ENCODE measurements at regions not wholly inside any gene's neighbourhood (a gene's known extent, or its start where the extent isn't known, plus 50 kb on each side); places are given as distances from the start of the nearest gene placed in this dataset.
"Not testable (repeated sequence)": the region's sequence is repeated elsewhere in the genome, so short reads cannot be mapped to it uniquely, and the experiment has no call there.

DNA sequence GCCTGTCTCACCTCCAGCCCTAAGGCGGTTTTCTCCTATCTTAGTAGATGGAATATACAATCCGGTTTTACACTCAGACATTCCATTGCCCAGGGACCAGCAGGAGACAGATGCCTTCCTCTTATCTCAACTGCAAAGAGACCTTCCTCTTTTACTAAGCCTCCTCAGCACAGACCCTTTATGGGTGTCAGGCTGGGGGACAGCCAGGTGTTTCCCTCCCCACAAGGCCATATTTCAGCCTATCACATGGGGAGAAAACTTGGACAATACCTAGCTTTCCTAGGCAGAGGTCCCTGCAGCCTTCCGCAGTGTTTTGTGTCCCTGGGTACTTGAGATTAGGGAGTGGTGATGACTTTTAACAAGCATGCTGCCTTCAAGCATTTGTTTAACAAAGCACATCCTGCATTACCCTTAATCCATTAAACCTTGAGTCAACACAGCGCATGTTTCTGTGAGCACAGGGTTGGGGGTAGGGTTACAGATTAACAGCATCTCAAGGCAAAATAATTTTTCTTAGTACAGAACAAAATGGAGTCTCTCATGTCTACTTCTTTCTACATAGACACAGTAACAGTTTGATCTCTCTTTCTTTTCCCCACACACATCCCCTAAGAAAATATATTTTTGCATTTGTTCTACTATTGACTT lies 876.2 kb downstream of the ANKRD7 start:
- peaks cover 41% of the 10 kb centered on the region for H3K4me1 ChIP-seq (ENCODE audit: insufficient read depth)
- not testable (repeated sequence) for ATAC-seq; H3K36me3 ChIP-seq (ENCODE audit: insufficient read depth); H4K20me1 ChIP-seq (replicated peaks; ENCODE audit: insufficient read depth); H3K27me3 ChIP-seq (ENCODE audit: insufficient read depth); H3K9me2 ChIP-seq (ENCODE audit: insufficient read depth); H3K79me2 ChIP-seq (replicated peaks; ENCODE audit: insufficient read depth); H3K4me3 Mint-ChIP-seq; H2AFZ ChIP-seq; H3K27me3 Mint-ChIP-seq (ENCODE audit: insufficient read depth, low read depth, poor library complexity); H3F3A ChIP-seq (replicated peaks; ENCODE audit: low read depth)
- DNase-seq (ENCODE audit: low spot score): peak; percentile 66
- peak overlapping the region; percentile 66 for H3K27ac Mint-ChIP-seq
- H3K9me3 Mint-ChIP-seq: peaks cover 15% of the 10 kb centered on the region
- H3K4me1 Mint-ChIP-seq: peaks cover 44% of the 10 kb centered on the region
- H3K36me3 Mint-ChIP-seq (ENCODE audit: low read depth): peaks cover 21% of the 10 kb centered on the region
- TF ChIP-seq, protein P1, sequence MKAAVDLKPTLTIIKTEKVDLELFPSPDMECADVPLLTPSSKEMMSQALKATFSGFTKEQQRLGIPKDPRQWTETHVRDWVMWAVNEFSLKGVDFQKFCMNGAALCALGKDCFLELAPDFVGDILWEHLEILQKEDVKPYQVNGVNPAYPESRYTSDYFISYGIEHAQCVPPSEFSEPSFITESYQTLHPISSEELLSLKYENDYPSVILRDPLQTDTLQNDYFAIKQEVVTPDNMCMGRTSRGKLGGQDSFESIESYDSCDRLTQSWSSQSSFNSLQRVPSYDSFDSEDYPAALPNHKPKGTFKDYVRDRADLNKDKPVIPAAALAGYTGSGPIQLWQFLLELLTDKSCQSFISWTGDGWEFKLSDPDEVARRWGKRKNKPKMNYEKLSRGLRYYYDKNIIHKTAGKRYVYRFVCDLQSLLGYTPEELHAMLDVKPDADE (IDR thresholded peaks at IDR 0.05): peak; percentile 61
- TF ChIP-seq NANOG (IDR thresholded peaks at IDR 0.05; ENCODE audit: borderline replicate concordance): peak; percentile 84
- TF ChIP-seq CREB1 (CRISPR knock-in tag; IDR thresholded peaks at IDR 0.05; ENCODE audit: low read depth): peak; percentile 39; the same call in 1 of the 2 replicates
- TF ChIP-seq, protein P2, sequence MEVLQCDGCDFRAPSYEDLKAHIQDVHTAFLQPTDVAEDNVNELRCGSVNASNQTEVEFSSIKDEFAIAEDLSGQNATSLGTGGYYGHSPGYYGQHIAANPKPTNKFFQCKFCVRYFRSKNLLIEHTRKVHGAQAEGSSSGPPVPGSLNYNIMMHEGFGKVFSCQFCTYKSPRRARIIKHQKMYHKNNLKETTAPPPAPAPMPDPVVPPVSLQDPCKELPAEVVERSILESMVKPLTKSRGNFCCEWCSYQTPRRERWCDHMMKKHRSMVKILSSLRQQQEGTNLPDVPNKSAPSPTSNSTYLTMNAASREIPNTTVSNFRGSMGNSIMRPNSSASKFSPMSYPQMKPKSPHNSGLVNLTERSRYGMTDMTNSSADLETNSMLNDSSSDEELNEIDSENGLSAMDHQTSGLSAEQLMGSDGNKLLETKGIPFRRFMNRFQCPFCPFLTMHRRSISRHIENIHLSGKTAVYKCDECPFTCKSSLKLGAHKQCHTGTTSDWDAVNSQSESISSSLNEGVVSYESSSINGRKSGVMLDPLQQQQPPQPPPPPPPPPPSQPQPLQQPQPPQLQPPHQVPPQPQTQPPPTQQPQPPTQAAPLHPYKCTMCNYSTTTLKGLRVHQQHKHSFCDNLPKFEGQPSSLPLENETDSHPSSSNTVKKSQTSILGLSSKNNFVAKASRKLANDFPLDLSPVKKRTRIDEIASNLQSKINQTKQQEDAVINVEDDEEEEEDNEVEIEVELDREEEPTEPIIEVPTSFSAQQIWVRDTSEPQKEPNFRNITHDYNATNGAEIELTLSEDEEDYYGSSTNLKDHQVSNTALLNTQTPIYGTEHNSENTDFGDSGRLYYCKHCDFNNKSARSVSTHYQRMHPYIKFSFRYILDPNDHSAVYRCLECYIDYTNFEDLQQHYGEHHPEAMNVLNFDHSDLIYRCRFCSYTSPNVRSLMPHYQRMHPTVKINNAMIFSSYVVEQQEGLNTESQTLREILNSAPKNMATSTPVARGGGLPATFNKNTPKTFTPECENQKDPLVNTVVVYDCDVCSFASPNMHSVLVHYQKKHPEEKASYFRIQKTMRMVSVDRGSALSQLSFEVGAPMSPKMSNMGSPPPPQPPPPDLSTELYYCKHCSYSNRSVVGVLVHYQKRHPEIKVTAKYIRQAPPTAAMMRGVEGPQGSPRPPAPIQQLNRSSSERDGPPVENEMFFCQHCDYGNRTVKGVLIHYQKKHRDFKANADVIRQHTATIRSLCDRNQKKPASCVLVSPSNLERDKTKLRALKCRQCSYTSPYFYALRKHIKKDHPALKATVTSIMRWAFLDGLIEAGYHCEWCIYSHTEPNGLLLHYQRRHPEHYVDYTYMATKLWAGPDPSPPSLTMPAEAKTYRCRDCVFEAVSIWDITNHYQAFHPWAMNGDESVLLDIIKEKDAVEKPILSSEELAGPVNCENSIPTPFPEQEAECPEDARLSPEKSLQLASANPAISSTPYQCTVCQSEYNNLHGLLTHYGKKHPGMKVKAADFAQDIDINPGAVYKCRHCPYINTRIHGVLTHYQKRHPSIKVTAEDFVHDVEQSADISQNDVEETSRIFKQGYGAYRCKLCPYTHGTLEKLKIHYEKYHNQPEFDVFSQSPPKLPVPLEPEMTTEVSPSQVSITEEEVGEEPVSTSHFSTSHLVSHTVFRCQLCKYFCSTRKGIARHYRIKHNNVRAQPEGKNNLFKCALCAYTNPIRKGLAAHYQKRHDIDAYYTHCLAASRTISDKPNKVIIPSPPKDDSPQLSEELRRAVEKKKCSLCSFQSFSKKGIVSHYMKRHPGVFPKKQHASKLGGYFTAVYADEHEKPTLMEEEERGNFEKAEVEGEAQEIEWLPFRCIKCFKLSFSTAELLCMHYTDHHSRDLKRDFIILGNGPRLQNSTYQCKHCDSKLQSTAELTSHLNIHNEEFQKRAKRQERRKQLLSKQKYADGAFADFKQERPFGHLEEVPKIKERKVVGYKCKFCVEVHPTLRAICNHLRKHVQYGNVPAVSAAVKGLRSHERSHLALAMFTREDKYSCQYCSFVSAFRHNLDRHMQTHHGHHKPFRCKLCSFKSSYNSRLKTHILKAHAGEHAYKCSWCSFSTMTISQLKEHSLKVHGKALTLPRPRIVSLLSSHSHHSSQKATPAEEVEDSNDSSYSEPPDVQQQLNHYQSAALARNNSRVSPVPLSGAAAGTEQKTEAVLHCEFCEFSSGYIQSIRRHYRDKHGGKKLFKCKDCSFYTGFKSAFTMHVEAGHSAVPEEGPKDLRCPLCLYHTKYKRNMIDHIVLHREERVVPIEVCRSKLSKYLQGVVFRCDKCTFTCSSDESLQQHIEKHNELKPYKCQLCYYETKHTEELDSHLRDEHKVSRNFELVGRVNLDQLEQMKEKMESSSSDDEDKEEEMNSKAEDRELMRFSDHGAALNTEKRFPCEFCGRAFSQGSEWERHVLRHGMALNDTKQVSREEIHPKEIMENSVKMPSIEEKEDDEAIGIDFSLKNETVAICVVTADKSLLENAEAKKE (CRISPR knock-in tag; IDR thresholded peaks at IDR 0.05): peak; percentile 58; the same call in 1 of the 2 replicates
- H3K4me3 ChIP-seq: 0 out of 2 replicates have a peak overlapping the region, but pooled peaks have one; percentile 3
- H3K4me2 ChIP-seq: peak overlapping the region; percentile 41
- peak overlapping the region; percentile 96; the same call in 1 of the 2 replicates for H3K27ac ChIP-seq (ENCODE audit: low read depth)

Data from GM23338 (cell line).